KMS-11 (cell line): ENCODE measurements at regions not wholly inside any gene's neighbourhood (a gene's known extent, or its start where the extent isn't known, plus 50 kb on each side); places are given as distances from the start of the nearest gene placed in this dataset.

ENCODE experiments used
- H2AFZ ChIP-seq: fragments of 200-600 bp; sonication (generic); 2 replicates; pipeline ENCODE4 v1.6.1; 2016; ENCODE audit warnings: antibody characterized with exemption, mixed run types, low read depth
- H3K27ac ChIP-seq: fragments of 200-600 bp; sonication (generic); 2 replicates; pipeline ENCODE4 v1.6.1; 2016; ENCODE audit warnings: mild to moderate bottlenecking, mixed run types
- H3K27me3 ChIP-seq: fragments of 200-600 bp; sonication (generic); 2 replicates; pipeline ENCODE4 v1.6.1; 2017; ENCODE audit warnings: mild to moderate bottlenecking, low read depth, mixed run types, moderate library complexity; ENCODE audit not compliant: insufficient read depth
- H3K36me3 ChIP-seq: fragments of 200-600 bp; sonication (generic); 2 replicates; pipeline ENCODE4 v1.6.1; 2017; ENCODE audit warnings: mild to moderate bottlenecking, mixed run types; ENCODE audit not compliant: insufficient read depth
- H3K4me1 ChIP-seq: fragments of 200-600 bp; sonication (generic); 2 replicates; pipeline ENCODE4 v1.6.1; 2016; ENCODE audit warnings: mild to moderate bottlenecking, low read depth, mixed run types; ENCODE audit not compliant: poor library complexity, severe bottlenecking
- H3K4me2 ChIP-seq: fragments of 200-600 bp; sonication (generic); 2 replicates; pipeline ENCODE4 v1.7.0; 2016; ENCODE audit warnings: mild to moderate bottlenecking, mixed run types
- H3K4me3 ChIP-seq: fragments of 200-600 bp; sonication (generic); IDR thresholded peaks from 2 replicates; pipeline ENCODE4 v1.6.1; 2017; ENCODE audit warnings: low read depth, low read length, mixed read lengths; ENCODE audit not compliant: insufficient read depth
- H3K79me2 ChIP-seq: fragments of 200-600 bp; sonication (generic); 2 replicates; pipeline ENCODE4 v1.6.1; 2016; ENCODE audit warnings: low read depth, mixed run types; ENCODE audit not compliant: insufficient read depth
- H3K9ac ChIP-seq: fragments of 200-600 bp; sonication (generic); 2 replicates; pipeline ENCODE4 v1.6.1; 2016; ENCODE audit warnings: mild to moderate bottlenecking, mixed run types
- H4K20me1 ChIP-seq: fragments of 200-600 bp; sonication (generic); 2 replicates; pipeline ENCODE4 v1.6.1; 2016; ENCODE audit warnings: mild to moderate bottlenecking, mixed run types; ENCODE audit not compliant: insufficient read depth
- CTCF ChIP-seq: fragments of 200-600 bp; sonication (generic); conservative IDR thresholded peaks from 2 replicates; pipeline ENCODE4 v1.6.1; 2017; ENCODE audit warnings: low read depth, mild to moderate bottlenecking, antibody characterized with exemption, low read length, moderate library complexity, mixed read lengths

- TF ChIP-seq CTCF, result no peak
- Histone ChIP-seq H3K4me2 (no peak overlapping the region), H3K36me3 (no peaks in the 10 kb centered on the region), H3K79me2 (no peaks in the 10 kb centered on the region), H4K20me1 (no peaks in the 10 kb centered on the region), H3K4me1 (no peaks in the 10 kb centered on the region), H2AFZ (no peak overlapping the region), H3K27ac (no peak overlapping the region), H3K4me3 (no peak overlapping the region), H3K27me3 (no peaks in the 10 kb centered on the region), H3K9ac (no peak overlapping the region)
These were observed 471.3 kb upstream of the DAB2 start for GRCh38 chr5:39896104-39896503.

- Histone ChIP-seq H3K27ac (no peak overlapping the region), H3K27me3 (no peaks in the 10 kb centered on the region), H3K79me2 (no peaks in the 10 kb centered on the region), H3K36me3 (no peaks in the 10 kb centered on the region), H2AFZ (no peak overlapping the region), H3K4me2 (no peak overlapping the region), H3K4me3 (no peak overlapping the region), H3K4me1 (no peaks in the 10 kb centered on the region), H4K20me1 (no peaks in the 10 kb centered on the region), H3K9ac (no peak overlapping the region)
- no peak for TF ChIP-seq CTCF
These were observed 467.9 kb upstream of the DAB2 start for GRCh38 chr5:39892708-39893107.

- H3K79me2 ChIP-seq, result no peaks in the 10 kb centered on the region
- H2AFZ ChIP-seq, result no peak overlapping the region
- TF ChIP-seq CTCF, result no peak
- no peak overlapping the region for H3K4me3 ChIP-seq
- no peaks in the 10 kb centered on the region for H4K20me1 ChIP-seq
- no peak overlapping the region for H3K27ac ChIP-seq
- H3K4me2 ChIP-seq, result no peak overlapping the region
- H3K4me1 ChIP-seq, result no peaks in the 10 kb centered on the region
- no peaks in the 10 kb centered on the region for H3K27me3 ChIP-seq
- H3K9ac ChIP-seq, result no peak overlapping the region
- no peaks in the 10 kb centered on the region for H3K36me3 ChIP-seq
These were observed 466.6 kb upstream of the DAB2 start for GRCh38 chr5:39891376-39891775.

GRCh38 chr5:39880985-39881384, 456.2 kb upstream of the DAB2 start:
- no peak overlapping the region for H3K27ac ChIP-seq
- no peak overlapping the region for H3K4me2 ChIP-seq
- no peak overlapping the region for H3K9ac ChIP-seq
- no peaks in the 10 kb centered on the region for H3K36me3 ChIP-seq
- TF ChIP-seq CTCF, result no peak
- no peak overlapping the region for H3K4me3 ChIP-seq
- H2AFZ ChIP-seq, result no peak overlapping the region
- H3K4me1 ChIP-seq, result no peaks in the 10 kb centered on the region
- no peaks in the 10 kb centered on the region for H3K27me3 ChIP-seq
- H3K79me2 ChIP-seq, result no peaks in the 10 kb centered on the region
- H4K20me1 ChIP-seq, result no peaks in the 10 kb centered on the region

GRCh38 chr5:39877479-39877878, 452.7 kb upstream of the DAB2 start:
- Histone ChIP-seq H2AFZ (no peak overlapping the region), H3K4me2 (no peak overlapping the region), H3K27ac (no peak overlapping the region), H3K9ac (no peak overlapping the region), H3K36me3 (no peaks in the 10 kb centered on the region), H3K27me3 (no peaks in the 10 kb centered on the region), H4K20me1 (no peaks in the 10 kb centered on the region), H3K79me2 (no peaks in the 10 kb centered on the region), H3K4me3 (no peak overlapping the region), H3K4me1 (no peaks in the 10 kb centered on the region)
- TF ChIP-seq CTCF, result no peak
